ENCODE measurements at regions not wholly inside any gene's neighbourhood (a gene's known extent, or its start where the extent isn't known, plus 50 kb on each side); places are given as distances from the start of the nearest gene placed in this dataset.

- Histone ChIP-seq H3K27ac (no peak overlapping the region), H3K4me1 (no peaks in the 10 kb centered on the region), H3K9me3 (no peaks in the 10 kb centered on the region), H3K4me3 (replicated peaks in 1 of 3) (no peak overlapping the region), H3K36me3 (no peaks in the 10 kb centered on the region), H3K27me3 (no peaks in the 10 kb centered on the region)
- no peak for TF ChIP-seq CTCF (IDR thresholded peaks at IDR 0.05)
- no peak for TF ChIP-seq POLR2A (IDR thresholded peaks at IDR 0.05)
- WGBS, 2 donors = 98% methylated on average over 1 of the region's 1 CpG
- intact Hi-C loops (cut with DNase I) = no loop called here
- no peak for DNase-seq
These were observed 138.7 kb upstream of the TGFBR2 start for GRCh38 chr3:30467596-30468238.

GRCh38 chr3:30469133-30469532 lies 137.3 kb upstream of the TGFBR2 start:
- H3K4me3 ChIP-seq (replicated peaks in 1 of 3) = no peak overlapping the region
- no peaks in the 10 kb centered on the region for H3K27me3 ChIP-seq
- TF ChIP-seq POLR2A (IDR thresholded peaks at IDR 0.05) (no peak), CTCF (IDR thresholded peaks at IDR 0.05) (no peak)
- H3K27ac ChIP-seq = no peak overlapping the region
- H3K4me1 ChIP-seq = no peaks in the 10 kb centered on the region
- intact Hi-C loops (cut with DNase I) = no loop called here
- no peaks in the 10 kb centered on the region for H3K36me3 ChIP-seq
- no peaks in the 10 kb centered on the region for H3K9me3 ChIP-seq
- no peak for DNase-seq

- Histone ChIP-seq H3K4me1 (no peaks in the 10 kb centered on the region), H3K27ac (no peak overlapping the region), H3K36me3 (no peaks in the 10 kb centered on the region), H3K27me3 (no peaks in the 10 kb centered on the region), H3K9me3 (no peaks in the 10 kb centered on the region), H3K4me3 (replicated peaks in 1 of 3) (no peak overlapping the region)
- TF ChIP-seq POLR2A (IDR thresholded peaks at IDR 0.05) (no peak), CTCF (IDR thresholded peaks at IDR 0.05) (no peak)
- 88 to 90% methylated on average over 2 of the region's 2 CpGs for WGBS, 2 donors
- DNase-seq = no peak
- intact Hi-C loops (cut with DNase I) = no loop called here
These were observed 135.9 kb upstream of the TGFBR2 start for GRCh38 chr3:30470496-30470895.

GRCh38 chr3:30471066-30471465 lies 135.3 kb upstream of the TGFBR2 start:
- Histone ChIP-seq H3K4me1 (no peaks in the 10 kb centered on the region), H3K36me3 (no peaks in the 10 kb centered on the region), H3K4me3 (replicated peaks in 1 of 3) (no peak overlapping the region), H3K27me3 (no peaks in the 10 kb centered on the region), H3K27ac (no peak overlapping the region), H3K9me3 (no peaks in the 10 kb centered on the region)
- WGBS, 2 donors = 41 to 47% methylated on average over 2 of the region's 2 CpGs
- TF ChIP-seq POLR2A (IDR thresholded peaks at IDR 0.05) (no peak), CTCF (IDR thresholded peaks at IDR 0.05) (no peak)
- intact Hi-C loops (cut with DNase I) = no loop called here
- no peak for DNase-seq

- TF ChIP-seq POLR2A (IDR thresholded peaks at IDR 0.05) = no peak
- TF ChIP-seq CTCF (IDR thresholded peaks at IDR 0.05) = no peak
- Histone ChIP-seq H3K36me3 (no peaks in the 10 kb centered on the region), H3K4me1 (no peaks in the 10 kb centered on the region), H3K27ac (no peak overlapping the region), H3K9me3 (no peaks in the 10 kb centered on the region), H3K27me3 (no peaks in the 10 kb centered on the region), H3K4me3 (replicated peaks in 1 of 3) (no peak overlapping the region)
- DNase-seq = no peak
- intact Hi-C loops (cut with DNase I) = no loop called here
These were observed 134.5 kb upstream of the TGFBR2 start for GRCh38 chr3:30471796-30472489.
